ENCODE measurements at regions not wholly inside any gene's neighbourhood (a gene's known extent, or its start where the extent isn't known, plus 50 kb on each side); places are given as distances from the start of the nearest gene placed in this dataset.

GRCh38 chr12:112617153-112617505 is 174.4 kb upstream of the RPH3A start:
- H3K4me3 ChIP-seq (ENCODE audit: insufficient read depth, low read depth, low read length), result no peak overlapping the region
- no peak overlapping the region for H2BK20ac ChIP-seq (ENCODE audit: low read depth, low read length)
- H3K4me2 ChIP-seq (ENCODE audit: low read depth, low read length), result no peak overlapping the region
- H4K91ac ChIP-seq (ENCODE audit: insufficient read depth, low read depth, low read length), result no peak overlapping the region
- DNase-seq (no peak), ATAC-seq (ENCODE audit: low read depth) (no peak)
- no peak overlapping the region for H3K14ac ChIP-seq (replicated peaks; ENCODE audit: low read depth, low read length)
- in situ Hi-C loops (cut with MboI; ENCODE audit: low sequenced_read_pairs) (no loop called here), dilution Hi-C loops (cut with HindIII; ENCODE audit: low sequenced_read_pairs, unreplicated experiment) (no loop called here), intact Hi-C loops (cut with micrococcal nuclease) (no loop called here)
- TF ChIP-seq SMC3 (IDR thresholded peaks at IDR 0.05; ENCODE audit: low read depth, low read length) (no peak), NFE2L2 (IDR thresholded peaks at IDR 0.05; ENCODE audit: low read depth, low read length) (no peak), CHD1 (IDR thresholded peaks at IDR 0.05; ENCODE audit: low read depth, low read length) (no peak), POLR2A (IDR thresholded peaks at IDR 0.05; ENCODE audit: low read depth, low read length) (no peak), CTCF (conservative IDR thresholded peaks at IDR 0.05; ENCODE audit: low read depth, low read length) (no peak), ELK1 (IDR thresholded peaks at IDR 0.05; ENCODE audit: borderline replicate concordance, low read depth, low read length) (no peak), RAD21 (IDR thresholded peaks at IDR 0.05; ENCODE audit: low read length) (no peak), RCOR1 (IDR thresholded peaks at IDR 0.05; ENCODE audit: insufficient replicate concordance, low read length) (no peak), MAFK (IDR thresholded peaks at IDR 0.05; ENCODE audit: low read depth, low read length) (no peak), MXI1 (IDR thresholded peaks at IDR 0.05; ENCODE audit: borderline replicate concordance, low read depth, low read length) (no peak), CEBPB (IDR thresholded peaks at IDR 0.05; ENCODE audit: low read depth, low read length) (no peak), BHLHE40 (IDR thresholded peaks at IDR 0.05; ENCODE audit: low read depth, low read length) (no peak)
- ChIA-PET POLR2A (ENCODE audit: unreplicated experiment) (no interaction called here), CTCF (no interaction called here)
- H3K9me1 ChIP-seq (ENCODE audit: insufficient read depth, low read length), result no peaks in the 10 kb centered on the region
- no peak overlapping the region for H2AK9ac ChIP-seq (replicated peaks; ENCODE audit: low read depth, low read length, poor library complexity)
- H3K23ac ChIP-seq (ENCODE audit: low read depth, low read length), result no peak overlapping the region
- H2BK15ac ChIP-seq (ENCODE audit: low read depth, low read length), result no peak overlapping the region
- peaks cover 2% of the 10 kb centered on the region; the same call in 1 of the 2 replicates for H3K9me3 ChIP-seq (ENCODE audit: control insufficient read depth, insufficient read depth, low read length)
- no peak overlapping the region for H2BK120ac ChIP-seq (ENCODE audit: low read depth, low read length)
- no peak overlapping the region for H3K56ac ChIP-seq (ENCODE audit: extremely low read depth, insufficient read depth, low read length)
- no peaks in the 10 kb centered on the region for H3K36me3 ChIP-seq (ENCODE audit: control insufficient read depth, insufficient read depth, low read length)
- no peak overlapping the region for H4K5ac ChIP-seq (ENCODE audit: low read depth, low read length)
- no peaks in the 10 kb centered on the region for H3K27me3 ChIP-seq (ENCODE audit: control insufficient read depth, insufficient read depth, low read length)
- H3K4ac ChIP-seq (ENCODE audit: low read depth, low read length), result no peak overlapping the region
- no peak overlapping the region for H2AFZ ChIP-seq (replicated peaks; ENCODE audit: low read length, poor library complexity)
- no peak overlapping the region for H4K8ac ChIP-seq (ENCODE audit: low read depth in 2 of 2, low read length in 2 of 2)
- H2AK5ac ChIP-seq (ENCODE audit: low read depth, low read length), result no peak overlapping the region
- no peak overlapping the region for H2BK5ac ChIP-seq (ENCODE audit: low read depth, low read length, poor library complexity, severe bottlenecking)
- no peaks in the 10 kb centered on the region for H3K79me1 ChIP-seq (ENCODE audit: low read depth in 1 of 2, low read length in 2 of 2)
- H3K27ac ChIP-seq (ENCODE audit: insufficient read depth, low read length), result no peak overlapping the region
- H3K4me1 ChIP-seq (ENCODE audit: control insufficient read depth, insufficient read depth, low read length), result no peaks in the 10 kb centered on the region
- no peak overlapping the region for H3K9ac ChIP-seq (ENCODE audit: low read depth, low read length)
- no TSS peak for BruUV-seq (replicated peaks)
- no peaks in the 10 kb centered on the region for H4K20me1 ChIP-seq (ENCODE audit: insufficient read depth, low read length)
- H3K18ac ChIP-seq (ENCODE audit: low read depth, low read length), result no peak overlapping the region
- WGBS, 2 experiments (ENCODE audit: extremely low coverage in 2 of 2, insufficient read length in 1 of 2), result no CpG with 5 or more reads among the region's 3 CpGs
